ENCODE measurements at regions not wholly inside any gene's neighbourhood (a gene's known extent, or its start where the extent isn't known, plus 50 kb on each side); places are given as distances from the start of the nearest gene placed in this dataset.

DNA sequence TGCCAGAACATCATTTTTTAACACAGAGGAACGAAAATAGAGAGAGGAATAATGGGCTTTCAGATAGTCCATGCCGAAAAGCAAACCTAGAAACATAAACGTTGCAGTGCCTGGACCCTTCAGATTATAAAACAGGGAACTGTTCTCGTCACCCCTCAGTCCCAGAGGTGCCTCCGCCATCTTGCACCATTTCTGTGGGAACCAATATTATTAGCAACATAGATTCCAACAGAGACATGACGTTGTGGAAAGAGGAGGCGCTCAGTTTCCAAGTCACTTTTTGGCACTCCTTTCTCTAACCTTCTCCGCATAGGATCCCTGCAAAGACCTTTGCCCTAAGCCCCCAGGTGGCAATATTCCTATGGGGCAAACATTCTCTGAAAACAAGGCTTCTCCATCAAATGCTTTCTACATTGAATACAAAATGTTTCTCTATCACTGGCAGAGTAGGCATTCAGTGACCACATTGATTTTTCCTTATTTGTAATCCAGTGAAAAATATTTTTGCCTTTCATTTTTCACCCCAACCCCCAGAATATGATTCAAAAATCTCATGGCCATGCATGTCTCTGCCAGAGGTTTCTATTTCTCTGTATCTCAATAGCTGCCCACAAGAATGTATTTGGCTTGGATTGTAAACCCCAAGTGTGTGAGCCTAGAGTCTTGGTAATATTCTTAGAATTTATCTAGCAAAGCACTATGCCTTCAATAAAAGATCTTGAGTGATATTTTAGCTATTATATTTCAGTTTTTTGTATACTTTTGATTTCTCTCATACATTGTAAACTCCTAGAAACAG lies 500.8 kb upstream of the WWC1 start:
- POLR2A ChIA-PET, result no interaction called here
- Histone ChIP-seq H3K36me3 (ENCODE audit: control insufficient read depth in 2 of 3, insufficient read depth in 3 of 3, low read length in 3 of 3) (no peaks in the 10 kb centered on the region), H3K4me3 (ENCODE audit: low read length) (no peak overlapping the region), H3K9me3 (ENCODE audit: control insufficient read depth in 2 of 3, low read length in 3 of 3) (no peaks in the 10 kb centered on the region), H3K4me1 (ENCODE audit: control insufficient read depth in 2 of 2, insufficient read depth in 2 of 2, low read length in 2 of 2) (no peaks in the 10 kb centered on the region), H3K27me3 (ENCODE audit: control insufficient read depth in 2 of 2, insufficient read depth in 2 of 2, low read length in 2 of 2) (no peaks in the 10 kb centered on the region), H3K27ac (ENCODE audit: low read depth, low read length) (no peak overlapping the region)
- CTCF ChIA-PET, result no interaction called here
- no peaks in the 10 kb centered on the region for H3K4me1 Mint-ChIP-seq
- H3K4me3 Mint-ChIP-seq, result no peak overlapping the region
- H3K27ac Mint-ChIP-seq, result no peak overlapping the region
- DNase-seq (no peak), ATAC-seq (no peak)
- H3K36me3 Mint-ChIP-seq, result no peaks in the 10 kb centered on the region
- intact Hi-C loops (cut with micrococcal nuclease), result no loop called here
- no peaks in the 10 kb centered on the region for H3K27me3 Mint-ChIP-seq
- peaks cover 0 to 1% (median 0%) of the 10 kb centered on the region in 11 donors for H3K9me3 Mint-ChIP-seq

DNA sequence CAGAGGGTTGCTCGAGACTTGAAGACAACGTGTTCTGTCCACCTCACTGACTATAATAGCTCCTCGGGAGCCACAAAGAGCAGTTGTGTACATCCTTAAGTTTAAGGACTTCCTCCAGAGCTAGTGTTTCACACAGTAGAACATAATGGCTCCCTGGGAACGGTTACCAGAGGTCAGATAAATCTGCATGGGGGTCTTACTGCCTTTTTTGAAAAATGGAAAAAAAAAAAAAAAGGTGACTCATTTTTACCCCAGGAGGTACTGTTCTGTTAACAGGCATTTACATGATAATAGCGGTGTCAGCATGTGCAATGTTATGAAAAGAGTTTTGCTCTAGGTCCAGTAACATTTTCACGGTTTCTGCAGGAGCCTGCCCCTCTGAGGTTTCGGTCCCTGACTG lies 498.9 kb upstream of the WWC1 start:
- DNase-seq (no peak), ATAC-seq (no peak)
- Mint-ChIP-seq H3K27ac (no peak overlapping the region), H3K27me3 (no peaks in the 10 kb centered on the region), H3K4me3 (no peak overlapping the region), H3K36me3 (no peaks in the 10 kb centered on the region), H3K9me3 (no peaks in the 10 kb centered on the region), H3K4me1 (no peaks in the 10 kb centered on the region)
- H3K4me3 ChIP-seq (ENCODE audit: low read length), result no peak overlapping the region
- H3K9me3 ChIP-seq (ENCODE audit: control insufficient read depth in 2 of 3, low read length in 3 of 3), result no peaks in the 10 kb centered on the region
- no peaks in the 10 kb centered on the region for H3K27me3 ChIP-seq (ENCODE audit: control insufficient read depth in 2 of 2, insufficient read depth in 2 of 2, low read length in 2 of 2)
- intact Hi-C loops (cut with micrococcal nuclease), result no loop called here
- H3K27ac ChIP-seq (ENCODE audit: low read depth, low read length), result no peak overlapping the region
- ChIA-PET POLR2A (no interaction called here), CTCF (interaction anchor here (0.7 kb wide), 1 partner anchor 1949 kb away, joined by 3 read pairs; no protein-coding TSS in a partner anchor)
- no peaks in the 10 kb centered on the region for H3K4me1 ChIP-seq (ENCODE audit: control insufficient read depth in 2 of 2, insufficient read depth in 2 of 2, low read length in 2 of 2)
- H3K36me3 ChIP-seq (ENCODE audit: control insufficient read depth in 2 of 3, insufficient read depth in 3 of 3, low read length in 3 of 3), result no peaks in the 10 kb centered on the region

DNA sequence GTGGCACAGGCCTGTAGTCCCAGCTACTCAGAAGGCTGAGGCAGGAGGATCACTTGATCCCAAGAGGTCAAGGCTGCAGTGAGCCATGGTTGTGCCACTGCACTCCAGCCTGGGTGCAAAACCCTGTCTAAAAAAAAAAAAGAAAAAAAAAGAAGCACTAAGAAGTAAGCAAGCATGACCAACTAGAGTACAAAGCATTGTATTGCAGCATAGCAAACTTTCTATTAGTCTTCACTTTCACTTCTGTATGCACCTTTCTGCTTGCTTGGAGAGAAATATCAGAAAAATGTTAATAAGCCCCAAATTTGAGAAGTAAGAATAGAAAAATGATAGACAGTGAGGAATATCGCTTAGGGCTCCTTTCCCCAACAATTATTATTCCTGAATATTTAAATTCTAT lies 497.7 kb upstream of the WWC1 start:
- H3K27me3 ChIP-seq (ENCODE audit: control insufficient read depth in 2 of 2, insufficient read depth in 2 of 2, low read length in 2 of 2), result no peaks in the 10 kb centered on the region
- H3K4me1 ChIP-seq (ENCODE audit: control insufficient read depth in 2 of 2, insufficient read depth in 2 of 2, low read length in 2 of 2), result no peaks in the 10 kb centered on the region
- intact Hi-C loops (cut with micrococcal nuclease), result no loop called here
- H3K27ac ChIP-seq (ENCODE audit: low read depth, low read length), result no peak overlapping the region
- Mint-ChIP-seq H3K27me3 (peaks cover 0 to 4% (median 0%) of the 10 kb centered on the region in 5 donors), H3K4me3 (no peak overlapping the region), H3K9me3 (peaks cover 0 to 3% (median 0%) of the 10 kb centered on the region in 11 donors), H3K27ac (no peak overlapping the region), H3K4me1 (no peaks in the 10 kb centered on the region), H3K36me3 (no peaks in the 10 kb centered on the region)
- ATAC-seq (no peak), DNase-seq (no peak)
- H3K9me3 ChIP-seq (ENCODE audit: control insufficient read depth in 2 of 3, low read length in 3 of 3), result no peaks in the 10 kb centered on the region
- no peak overlapping the region for H3K4me3 ChIP-seq (ENCODE audit: low read length)
- ChIA-PET POLR2A (no interaction called here), CTCF (no interaction called here)
- H3K36me3 ChIP-seq (ENCODE audit: control insufficient read depth in 2 of 3, insufficient read depth in 3 of 3, low read length in 3 of 3), result no peaks in the 10 kb centered on the region

DNA sequence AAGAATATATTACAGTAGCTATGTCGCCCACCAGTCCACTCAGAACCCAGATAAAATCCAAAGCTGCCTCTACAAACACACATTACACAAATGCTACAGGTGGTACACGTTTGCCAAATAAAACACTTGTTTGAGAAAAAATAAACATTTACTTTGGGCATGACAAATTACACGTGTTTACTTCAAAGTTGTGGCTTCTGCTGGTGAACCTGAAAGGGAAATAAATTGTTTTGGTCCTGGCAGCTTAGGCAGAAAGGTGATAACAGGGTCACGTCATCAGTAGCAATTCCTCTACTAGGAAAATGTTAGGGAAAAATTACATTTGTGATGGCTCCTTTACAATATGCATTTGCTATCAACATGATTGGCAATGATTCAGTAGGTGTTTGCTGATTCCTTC lies 497.3 kb upstream of the WWC1 start:
- no peak overlapping the region for H3K27ac ChIP-seq (ENCODE audit: low read depth, low read length)
- no peak overlapping the region for H3K4me3 ChIP-seq (ENCODE audit: low read length)
- H3K27me3 ChIP-seq (ENCODE audit: control insufficient read depth in 2 of 2, insufficient read depth in 2 of 2, low read length in 2 of 2), result no peaks in the 10 kb centered on the region
- no peaks in the 10 kb centered on the region for H3K36me3 ChIP-seq (ENCODE audit: control insufficient read depth in 2 of 3, insufficient read depth in 3 of 3, low read length in 3 of 3)
- ChIA-PET CTCF (no interaction called here), POLR2A (no interaction called here)
- H3K36me3 Mint-ChIP-seq, result no peaks in the 10 kb centered on the region
- DNase-seq, result no peak
- H3K27me3 Mint-ChIP-seq, result peaks cover 0 to 4% (median 0%) of the 10 kb centered on the region in 5 donors
- ATAC-seq, result no peak
- no peak overlapping the region for H3K4me3 Mint-ChIP-seq
- no peaks in the 10 kb centered on the region for H3K4me1 ChIP-seq (ENCODE audit: control insufficient read depth in 2 of 2, insufficient read depth in 2 of 2, low read length in 2 of 2)
- H3K9me3 Mint-ChIP-seq, result peaks cover 0 to 3% (median 0%) of the 10 kb centered on the region in 11 donors
- no peaks in the 10 kb centered on the region for H3K4me1 Mint-ChIP-seq
- no peak overlapping the region for H3K27ac Mint-ChIP-seq
- H3K9me3 ChIP-seq (ENCODE audit: control insufficient read depth in 2 of 3, low read length in 3 of 3), result no peaks in the 10 kb centered on the region
- intact Hi-C loops (cut with micrococcal nuclease), result no loop called here

DNA sequence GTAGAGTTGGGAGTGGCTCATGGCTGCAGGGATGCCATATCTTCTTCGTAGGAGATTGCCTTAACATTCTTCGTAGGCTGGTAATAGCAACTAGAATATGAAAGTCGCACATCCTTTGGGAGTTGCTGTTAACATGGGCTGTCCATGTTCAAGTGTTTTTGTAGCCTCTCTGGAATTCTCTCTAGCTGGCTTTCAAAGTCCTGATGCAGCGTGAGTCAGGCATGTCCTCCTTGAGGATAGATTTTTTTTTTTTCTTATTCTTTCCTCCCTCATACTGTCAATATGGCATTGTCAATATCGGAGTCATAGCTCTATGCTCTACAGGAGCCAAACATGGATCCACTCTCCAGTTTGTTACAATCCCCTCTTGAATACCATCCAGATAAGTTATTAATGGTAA lies 494.8 kb upstream of the WWC1 start:
- Mint-ChIP-seq H3K36me3 (no peaks in the 10 kb centered on the region), H3K4me3 (no peak overlapping the region), H3K27ac (no peak overlapping the region), H3K9me3 (peaks cover 0 to 5% (median 0%) of the 10 kb centered on the region in 11 donors), H3K4me1 (no peaks in the 10 kb centered on the region), H3K27me3 (peaks cover 0 to 7% (median 4%) of the 10 kb centered on the region in 5 donors)
- Histone ChIP-seq H3K27ac (ENCODE audit: low read depth, low read length) (no peak overlapping the region), H3K4me3 (ENCODE audit: low read length) (no peak overlapping the region), H3K9me3 (ENCODE audit: control insufficient read depth in 2 of 3, low read length in 3 of 3) (no peaks in the 10 kb centered on the region), H3K4me1 (ENCODE audit: control insufficient read depth in 2 of 2, insufficient read depth in 2 of 2, low read length in 2 of 2) (no peaks in the 10 kb centered on the region), H3K27me3 (ENCODE audit: control insufficient read depth in 2 of 2, insufficient read depth in 2 of 2, low read length in 2 of 2) (no peaks in the 10 kb centered on the region), H3K36me3 (ENCODE audit: control insufficient read depth in 2 of 3, insufficient read depth in 3 of 3, low read length in 3 of 3) (no peaks in the 10 kb centered on the region)
- DNase-seq (no peak), ATAC-seq (no peak)
- intact Hi-C loops (cut with micrococcal nuclease), result no loop called here
- ChIA-PET POLR2A (no interaction called here), CTCF (no interaction called here)

DNA sequence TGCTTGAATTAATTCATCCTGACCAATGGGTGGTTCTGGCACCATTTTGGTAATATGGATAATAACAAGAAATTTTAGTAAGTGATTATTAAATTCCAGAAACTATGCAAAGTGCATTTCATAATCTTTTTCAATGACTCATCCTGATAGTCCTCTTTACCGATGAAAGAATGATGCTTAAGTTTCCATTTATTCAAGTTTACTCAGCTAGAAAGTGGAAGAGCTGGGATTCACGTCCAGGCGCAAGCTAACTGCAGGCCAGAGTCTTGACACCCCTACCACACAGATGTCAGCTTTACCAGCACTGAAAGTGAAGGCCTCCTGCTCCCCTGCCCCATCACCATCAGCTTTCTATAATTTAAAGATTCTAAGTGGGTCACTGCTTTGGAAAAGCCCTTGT lies 493.5 kb upstream of the WWC1 start:
- Mint-ChIP-seq H3K4me3 (no peak overlapping the region), H3K9me3 (peaks cover 0 to 7% (median 0%) of the 10 kb centered on the region in 11 donors), H3K36me3 (no peaks in the 10 kb centered on the region), H3K27ac (no peak overlapping the region), H3K4me1 (no peaks in the 10 kb centered on the region), H3K27me3 (peaks cover 0 to 7% (median 4%) of the 10 kb centered on the region in 5 donors)
- H3K27ac ChIP-seq (ENCODE audit: low read depth, low read length), result no peak overlapping the region
- no peak overlapping the region for H3K4me3 ChIP-seq (ENCODE audit: low read length)
- no peaks in the 10 kb centered on the region for H3K27me3 ChIP-seq (ENCODE audit: control insufficient read depth in 2 of 2, insufficient read depth in 2 of 2, low read length in 2 of 2)
- H3K36me3 ChIP-seq (ENCODE audit: control insufficient read depth in 2 of 3, insufficient read depth in 3 of 3, low read length in 3 of 3), result no peaks in the 10 kb centered on the region
- DNase-seq (no peak), ATAC-seq (no peak)
- intact Hi-C loops (cut with micrococcal nuclease), result no loop called here
- H3K9me3 ChIP-seq (ENCODE audit: control insufficient read depth in 2 of 3, low read length in 3 of 3), result no peaks in the 10 kb centered on the region
- ChIA-PET POLR2A (no interaction called here), CTCF (no interaction called here)
- H3K4me1 ChIP-seq (ENCODE audit: control insufficient read depth in 2 of 2, insufficient read depth in 2 of 2, low read length in 2 of 2), result no peaks in the 10 kb centered on the region

DNA sequence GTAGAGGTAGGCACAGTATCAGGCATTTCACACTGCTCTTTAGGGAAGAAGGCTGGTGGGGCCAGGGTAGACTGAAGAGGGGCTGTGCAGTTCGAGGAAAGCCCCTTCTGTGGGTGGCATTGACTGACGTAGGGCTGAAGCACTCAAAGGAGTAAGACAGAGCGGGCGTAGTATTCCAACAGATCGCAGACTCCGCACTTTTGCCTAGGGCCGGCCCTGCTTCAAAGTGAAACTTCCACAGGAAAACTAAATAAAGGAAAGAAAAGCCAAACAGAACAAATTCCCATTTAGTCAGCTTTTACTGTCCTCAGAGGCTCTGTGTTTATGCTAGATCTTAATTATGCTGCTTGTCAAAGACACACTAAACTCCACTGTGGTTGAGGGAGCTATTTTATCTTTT lies 493.0 kb upstream of the WWC1 start:
- Mint-ChIP-seq H3K27me3 (peaks cover 0 to 7% (median 4%) of the 10 kb centered on the region in 5 donors), H3K27ac (no peak overlapping the region), H3K4me3 (no peak overlapping the region), H3K36me3 (no peaks in the 10 kb centered on the region), H3K9me3 (peaks cover 0 to 7% (median 0%) of the 10 kb centered on the region in 11 donors), H3K4me1 (no peaks in the 10 kb centered on the region)
- ChIA-PET CTCF (no interaction called here), POLR2A (no interaction called here)
- H3K36me3 ChIP-seq (ENCODE audit: control insufficient read depth in 2 of 3, insufficient read depth in 3 of 3, low read length in 3 of 3), result no peaks in the 10 kb centered on the region
- no peaks in the 10 kb centered on the region for H3K27me3 ChIP-seq (ENCODE audit: control insufficient read depth in 2 of 2, insufficient read depth in 2 of 2, low read length in 2 of 2)
- no peak overlapping the region for H3K27ac ChIP-seq (ENCODE audit: low read depth, low read length)
- H3K4me3 ChIP-seq (ENCODE audit: low read length), result no peak overlapping the region
- DNase-seq (no peak), ATAC-seq (no peak)
- H3K4me1 ChIP-seq (ENCODE audit: control insufficient read depth in 2 of 2, insufficient read depth in 2 of 2, low read length in 2 of 2), result no peaks in the 10 kb centered on the region
- intact Hi-C loops (cut with micrococcal nuclease), result no loop called here
- no peaks in the 10 kb centered on the region for H3K9me3 ChIP-seq (ENCODE audit: control insufficient read depth in 2 of 3, low read length in 3 of 3)

Data from naive thymus-derived CD4-positive, alpha-beta T cell (primary cell).